ENCODE measurements at regions not wholly inside any gene's neighbourhood (a gene's known extent, or its start where the extent isn't known, plus 50 kb on each side); places are given as distances from the start of the nearest gene placed in this dataset.
A peak's percentile ranks its signal among the peaks of the same experiment; 100 is the strongest.

- peak; percentile 4 for DNase-seq (ENCODE audit: low read depth)
- no peak for TF ChIP-seq CTCF (conservative IDR thresholded peaks at IDR 0.05; ENCODE audit: control insufficient read depth, insufficient read depth, low read depth, low read length)
These were observed 521.2 kb downstream of the NYAP2 start for GRCh38 chr2:225920621-225921220.

GRCh38 chr2:225916692-225917091, 517.2 kb downstream of the NYAP2 start:
- H3K4me3 ChIP-seq (ENCODE audit: control insufficient read depth, low read depth, low read length), result no peak overlapping the region
- no peak for DNase-seq (ENCODE audit: low read depth)
- TF ChIP-seq CTCF (conservative IDR thresholded peaks at IDR 0.05; ENCODE audit: control insufficient read depth, insufficient read depth, low read depth, low read length), result no peak

More at GRCh38 chr2:225920621-225921220, 521.2 kb downstream of the NYAP2 start:
- H3K4me3 ChIP-seq (ENCODE audit: control insufficient read depth, low read depth, low read length), result no peak overlapping the region

- no peak overlapping the region for H3K4me3 ChIP-seq (ENCODE audit: control insufficient read depth, low read depth, low read length)
- no peak for TF ChIP-seq CTCF (conservative IDR thresholded peaks at IDR 0.05; ENCODE audit: control insufficient read depth, insufficient read depth, low read depth, low read length)
- no peak for DNase-seq (ENCODE audit: low read depth)
These were observed 511.5 kb downstream of the NYAP2 start for GRCh38 chr2:225911019-225911418.

- DNase-seq (ENCODE audit: low read depth), result peak; percentile 7
- no peak for TF ChIP-seq CTCF (conservative IDR thresholded peaks at IDR 0.05; ENCODE audit: control insufficient read depth, insufficient read depth, low read depth, low read length)
These were observed 495.6 kb downstream of the NYAP2 start for GRCh38 chr2:225895126-225895525.

GRCh38 chr2:225894236-225894980, 494.9 kb downstream of the NYAP2 start:
- peak; percentile 75 for DNase-seq (ENCODE audit: low read depth)
- no peak for TF ChIP-seq CTCF (conservative IDR thresholded peaks at IDR 0.05; ENCODE audit: control insufficient read depth, insufficient read depth, low read depth, low read length)
- no peak overlapping the region for H3K4me3 ChIP-seq (ENCODE audit: control insufficient read depth, low read depth, low read length)

More at GRCh38 chr2:225895126-225895525, 495.6 kb downstream of the NYAP2 start:
- no peak overlapping the region for H3K4me3 ChIP-seq (ENCODE audit: control insufficient read depth, low read depth, low read length)

- peak; percentile 12 for DNase-seq (ENCODE audit: low read depth)
- no peak for TF ChIP-seq CTCF (conservative IDR thresholded peaks at IDR 0.05; ENCODE audit: control insufficient read depth, insufficient read depth, low read depth, low read length)
- H3K4me3 ChIP-seq (ENCODE audit: control insufficient read depth, low read depth, low read length), result no peak overlapping the region
These were observed 493.6 kb downstream of the NYAP2 start for GRCh38 chr2:225893151-225893550.
